H1 (cell line): ENCODE measurements at regions not wholly inside any gene's neighbourhood (a gene's known extent, or its start where the extent isn't known, plus 50 kb on each side); places are given as distances from the start of the nearest gene placed in this dataset.

Experiments used
- CTCF ChIP-seq, 3 experiments: IDR thresholded peaks; 1 replicate in 2 of 3; 2 replicates in 1 of 3; pipeline versions ENCODE4 v1.5.1 to v1.6.1; 2011; ENCODE audit warnings: low read length in 3 of 3, mild to moderate bottlenecking in 3 of 3, inconsistent platforms in 2 of 3, low read depth in 1 of 3, moderate library complexity in 1 of 3; ENCODE audit not compliant: insufficient read depth in 1 of 3; ENCODE audit errors: control extremely low read depth in 1 of 3
- SP1 ChIP-seq: IDR thresholded peaks from 2 replicates; pipeline ENCODE4 v1.6.1; 2011; ENCODE audit warnings: low read depth, low read length
- SUZ12 ChIP-seq: fragments of 200-600 bp; sonication (generic); IDR thresholded peaks from 2 replicates; pipeline ENCODE4 v1.6.1; 2012; ENCODE audit warnings: mild to moderate bottlenecking, inconsistent platforms, low read length, moderate library complexity, mixed read lengths

GRCh38 chr16:35686595-35686994 is 2227.2 kb downstream of the TP53TG3F start (continued):
- TF ChIP-seq CTCF (IDR thresholded peaks at IDR 0.05; ENCODE audit: control extremely low read depth in 1 of 3, insufficient read depth in 1 of 3, low read depth in 1 of 3, low read length in 3 of 3) (no peak), SUZ12 (no peak), SP1 (no peak)
